ENCODE measurements at regions not wholly inside any gene's neighbourhood (a gene's known extent, or its start where the extent isn't known, plus 50 kb on each side); places are given as distances from the start of the nearest gene placed in this dataset.
A peak's percentile ranks its signal among the peaks of the same experiment; 100 is the strongest.

DNA sequence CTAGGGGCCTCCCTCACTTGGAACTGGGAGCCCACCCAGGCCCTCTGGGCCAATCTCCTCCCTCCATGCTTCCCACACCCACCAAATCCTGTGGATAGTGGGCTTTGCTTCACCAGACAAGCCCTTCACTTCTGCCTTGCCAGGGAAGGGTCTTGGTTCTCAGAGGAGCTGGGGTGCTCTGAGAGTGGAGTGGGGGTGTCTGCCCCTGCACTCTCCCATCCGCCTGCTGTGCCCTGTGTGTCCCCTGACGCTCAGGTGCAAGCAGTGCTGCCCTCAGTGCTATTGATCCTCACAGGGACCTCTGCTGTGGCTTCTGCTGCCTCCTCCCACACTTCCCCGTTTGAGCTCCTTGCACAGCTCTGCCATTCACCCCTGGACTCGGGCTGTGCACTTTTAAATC is 117.3 kb upstream of the NKX1-1 start:
- DNase-seq = no peak

DNA sequence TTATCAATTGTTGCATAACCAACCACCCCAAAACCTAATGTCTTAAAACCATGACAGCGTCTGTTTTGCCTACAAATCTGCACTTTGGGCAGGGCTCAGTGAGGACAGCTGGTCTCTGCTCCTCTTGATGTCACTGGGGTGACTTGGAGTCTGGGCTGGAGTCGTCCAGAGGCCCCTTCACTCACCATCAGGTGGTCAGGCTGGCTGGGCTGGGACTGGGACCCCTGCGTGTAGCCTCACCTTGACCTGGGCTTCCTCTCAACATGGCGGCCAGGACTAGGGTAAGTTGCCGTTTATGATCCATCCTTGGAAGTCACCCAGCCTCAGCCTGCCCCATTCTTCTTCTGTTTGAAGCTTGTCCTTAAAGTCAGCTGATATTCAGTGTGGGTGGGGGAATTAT is 116.8 kb upstream of the NKX1-1 start:
- DNase-seq = no peak

DNA sequence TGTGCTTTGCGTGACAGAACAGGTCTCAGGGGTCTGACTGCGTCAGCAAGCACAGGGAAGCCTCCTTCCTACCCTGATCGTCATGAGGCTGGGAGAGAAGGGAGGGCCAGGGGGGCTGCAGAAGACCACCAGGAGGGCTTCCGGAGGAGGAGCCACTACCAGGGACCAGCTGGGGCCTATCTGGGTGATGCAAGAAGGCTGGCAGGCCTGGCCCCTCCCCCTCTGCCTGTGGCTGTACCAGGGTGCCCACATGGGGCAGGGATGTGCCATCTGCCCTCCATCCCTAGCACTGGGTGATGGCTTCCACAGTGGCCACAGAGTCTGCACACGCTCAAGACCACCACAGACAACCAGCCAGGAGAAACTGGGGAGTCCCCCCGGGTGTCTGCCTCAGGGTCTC is 116.4 kb upstream of the NKX1-1 start:
- DNase-seq = no peak

DNA sequence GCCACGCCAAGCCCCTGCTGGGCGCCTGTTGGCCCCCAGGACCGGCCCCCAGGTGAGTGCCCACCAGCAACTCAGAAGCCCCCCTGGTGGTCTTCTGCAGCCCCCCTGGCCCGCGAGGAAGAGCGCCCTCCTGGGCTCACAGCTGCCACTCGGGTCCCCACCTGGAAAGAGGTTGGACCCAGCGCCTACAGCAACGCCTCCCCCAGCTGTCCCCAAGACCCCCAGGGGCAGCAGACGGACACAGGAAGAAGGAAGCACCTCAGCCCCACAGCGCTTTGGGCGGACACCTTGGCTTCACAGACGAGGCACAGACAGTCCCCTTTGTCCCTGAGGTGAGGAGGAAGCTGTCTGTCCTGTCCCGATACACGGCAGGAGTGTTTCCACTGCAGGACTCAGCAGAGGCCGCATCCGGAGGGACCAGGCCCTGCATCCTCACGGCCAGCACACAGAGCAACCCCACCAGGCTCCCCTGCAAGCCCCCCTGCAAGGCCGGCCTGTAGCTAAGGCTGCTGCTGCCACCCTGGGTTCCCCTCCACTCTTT is 115.6 kb upstream of the NKX1-1 start:
- no peak for DNase-seq

DNA sequence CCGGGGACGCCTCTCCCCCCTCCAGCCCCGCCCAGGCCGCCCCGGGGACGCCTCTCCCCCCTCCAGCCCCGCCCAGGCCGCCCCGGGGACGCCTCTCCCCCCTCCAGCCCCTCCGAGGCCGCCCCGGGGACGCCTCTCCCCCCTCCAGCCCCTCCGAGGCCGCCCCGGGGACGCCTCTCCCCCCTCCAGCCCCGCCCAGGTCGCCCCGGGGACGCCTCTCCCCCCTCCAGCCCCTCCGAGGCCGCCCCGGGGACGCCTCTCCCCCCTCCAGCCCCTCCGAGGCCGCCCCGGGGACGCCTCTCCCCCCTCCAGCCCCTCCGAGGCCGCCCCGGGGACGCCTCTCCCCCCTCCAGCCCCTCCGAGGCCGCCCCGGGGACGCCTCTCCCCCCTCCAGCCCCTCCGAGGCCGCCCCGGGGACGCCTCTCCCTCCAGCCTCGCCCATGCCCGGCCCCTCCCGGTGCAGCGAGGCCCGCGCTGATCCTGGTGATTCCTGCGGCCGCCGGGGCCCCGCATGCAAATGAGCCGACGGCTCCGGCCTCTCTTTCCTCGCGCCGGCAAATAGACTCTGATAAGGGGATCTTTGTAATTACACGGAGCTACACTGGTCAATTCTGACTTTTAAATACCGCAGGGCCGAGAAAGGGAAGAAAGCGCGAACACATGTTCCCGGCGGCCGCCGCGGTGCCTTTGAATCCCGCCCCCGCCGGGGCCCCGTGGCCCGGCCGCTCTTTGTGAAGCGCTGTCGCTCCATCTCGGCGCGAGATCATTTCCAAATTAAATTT is 114.7 kb upstream of the NKX1-1 start:
- peak in 1 of 2 donors; percentile 6 for DNase-seq

DNA sequence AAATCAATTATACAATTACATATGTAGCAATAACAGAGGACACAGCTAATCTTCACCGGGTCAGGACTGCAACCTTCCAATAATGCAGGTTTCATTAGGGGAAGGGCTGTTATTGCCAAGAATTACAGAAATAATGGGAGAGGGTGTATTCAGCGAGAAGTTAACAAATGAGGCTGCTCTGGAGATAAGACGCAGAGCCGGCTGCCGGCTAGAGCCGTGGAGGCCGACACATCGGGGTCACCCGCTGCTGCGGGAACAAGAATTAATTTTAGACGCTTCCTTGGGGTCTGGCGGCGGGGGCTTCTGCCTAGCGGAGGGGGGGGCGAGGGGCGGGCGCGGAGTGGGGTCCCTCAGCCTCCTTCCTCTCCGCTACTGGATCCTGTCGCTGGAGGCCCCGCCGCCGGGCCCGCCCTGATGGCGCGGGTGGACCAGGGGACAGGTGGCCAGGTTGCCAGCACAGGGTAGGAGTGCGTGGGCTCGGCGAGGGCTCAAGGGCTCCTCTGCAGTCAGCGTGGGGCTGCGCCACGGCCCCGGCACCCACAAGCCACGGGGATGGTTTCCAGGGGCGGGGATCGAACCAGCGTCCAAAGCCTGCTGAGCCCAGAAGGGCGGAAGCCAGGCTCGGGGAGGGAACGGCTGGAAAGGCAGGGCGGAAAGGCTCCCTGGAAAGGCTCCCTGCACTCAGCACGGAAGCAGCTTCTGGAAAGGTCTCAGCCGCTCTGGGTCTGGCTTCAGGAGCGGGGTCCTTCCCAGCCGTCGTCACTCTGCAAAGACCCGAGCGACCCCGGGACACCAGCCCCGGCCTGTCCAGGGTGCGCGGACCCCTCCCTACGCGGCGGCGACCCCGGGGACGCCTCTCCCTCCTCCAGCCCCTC is 113.8 kb upstream of the NKX1-1 start:
- DNase-seq = no peak

DNA sequence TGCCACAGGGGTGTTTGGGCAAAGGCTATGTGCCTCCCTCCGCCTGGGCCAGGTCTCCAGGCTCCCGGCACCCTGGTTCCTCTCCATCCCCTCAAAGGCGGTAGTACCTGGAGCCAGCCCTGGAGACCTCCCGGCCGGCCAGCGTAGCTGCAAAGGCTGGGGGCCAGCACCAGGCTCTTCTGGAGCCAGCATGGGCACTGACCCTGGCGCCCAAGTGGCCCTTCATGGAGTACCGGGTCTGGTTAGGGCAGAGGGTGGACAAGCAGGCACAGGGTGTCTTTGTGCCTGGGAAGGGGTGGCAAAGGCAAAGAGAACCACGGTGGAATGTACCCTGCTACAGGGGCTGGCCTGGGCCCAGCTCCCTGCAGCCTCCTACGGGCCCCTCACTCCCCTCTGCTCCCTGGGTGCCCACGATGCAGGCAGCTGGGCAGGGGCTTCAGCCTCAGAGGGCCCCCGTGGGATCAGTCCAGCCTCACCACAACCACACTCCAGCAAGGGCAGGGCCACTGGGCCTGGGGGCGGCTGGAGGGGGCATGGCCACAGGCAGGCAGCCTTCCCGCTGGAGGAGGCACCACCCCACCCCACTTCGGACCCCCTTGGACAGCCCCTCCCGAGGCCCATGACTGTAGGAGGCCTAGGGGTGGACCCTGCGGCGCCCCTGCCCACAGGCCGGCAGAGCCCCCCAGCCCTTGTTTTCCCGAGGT is 112.9 kb upstream of the NKX1-1 start:
- no peak for DNase-seq

DNA sequence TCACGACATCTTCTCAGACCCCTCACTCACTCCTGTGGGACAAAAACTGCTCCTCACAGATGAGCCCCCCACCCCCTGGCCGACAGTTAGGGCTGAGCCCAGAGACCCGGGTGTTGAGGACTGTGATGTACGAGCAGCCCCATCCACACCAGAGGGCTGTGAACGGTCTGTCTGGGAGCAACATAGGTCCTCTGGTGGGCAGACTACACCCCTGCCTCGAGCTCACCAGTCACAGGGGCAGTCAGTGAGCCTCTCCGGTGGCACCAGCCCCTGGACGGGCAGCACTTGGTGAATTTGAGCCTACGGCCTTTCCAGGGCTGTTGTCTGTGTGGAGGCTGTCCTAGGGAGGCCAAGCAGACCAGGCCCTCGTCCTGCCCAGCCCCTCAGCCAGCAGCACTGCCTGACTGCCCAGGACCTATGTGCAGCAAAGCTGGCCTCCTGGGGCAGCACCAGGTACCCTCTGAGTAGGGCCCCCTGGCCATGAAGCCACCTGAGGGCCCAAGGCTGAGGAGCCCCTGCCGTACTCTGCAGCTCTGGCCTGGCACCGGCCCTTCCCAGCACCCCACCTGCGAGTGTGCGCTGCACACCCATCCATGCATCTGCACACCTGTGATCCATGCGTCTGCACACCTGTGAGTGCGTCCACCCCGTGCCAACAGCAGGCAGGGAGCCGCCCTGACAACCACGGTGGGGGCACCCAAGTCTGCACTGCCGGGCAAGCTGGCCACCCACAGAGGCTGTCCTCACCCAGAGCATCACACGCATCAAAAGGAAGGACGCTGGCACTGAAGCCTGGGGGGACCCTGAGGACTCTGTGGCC is 111.6 kb upstream of the NKX1-1 start:
- DNase-seq = no peak

DNA sequence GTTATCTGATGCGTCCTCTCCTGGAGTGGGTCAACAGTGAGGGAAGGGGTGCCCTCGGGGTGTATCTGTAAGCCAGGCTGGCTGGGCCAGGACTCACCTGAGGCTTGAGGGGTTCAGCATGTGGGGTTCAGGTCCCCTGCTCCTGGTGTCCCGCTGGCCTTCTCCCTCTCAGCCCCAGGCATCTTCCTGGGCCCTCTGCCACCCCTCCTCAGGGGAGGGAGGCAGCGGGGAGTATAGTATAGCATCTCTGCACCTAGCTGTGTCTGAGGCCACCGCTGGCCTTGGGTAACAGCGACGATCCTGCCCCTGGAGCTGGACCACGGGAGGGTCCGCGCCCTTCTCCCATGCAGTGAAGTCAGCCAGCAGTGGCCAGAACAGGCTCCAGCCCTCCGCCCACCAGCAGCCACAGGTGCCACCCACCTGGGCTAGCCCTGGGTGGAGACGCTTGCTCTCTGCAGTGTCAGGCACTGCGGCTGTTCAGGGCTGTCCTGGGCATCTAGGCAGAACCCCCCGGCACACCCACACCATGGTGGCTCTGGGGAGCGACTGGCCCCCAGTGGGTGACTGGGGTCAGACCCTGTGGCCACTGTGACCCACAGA is 110.7 kb upstream of the NKX1-1 start:
- no peak for DNase-seq

DNA sequence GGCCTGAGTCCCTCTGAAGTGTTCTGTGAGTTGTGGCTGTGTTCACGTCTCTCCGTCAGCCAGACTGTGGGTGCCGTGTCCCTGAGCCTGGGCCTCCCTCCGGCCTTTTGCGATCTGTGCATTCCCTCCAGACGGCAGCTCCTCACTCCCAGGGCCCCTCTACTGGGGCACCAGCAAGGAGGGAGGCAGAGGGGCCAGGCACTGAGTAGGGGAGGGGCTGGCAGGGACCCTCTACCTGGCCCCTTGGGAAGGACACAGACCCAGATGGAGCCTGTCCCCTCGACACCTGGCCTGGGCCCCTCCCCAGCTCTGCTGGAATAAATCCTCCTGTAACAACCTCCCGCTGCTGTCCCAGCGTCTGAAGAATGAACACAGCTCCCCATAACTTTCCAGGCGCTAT is 110.0 kb upstream of the NKX1-1 start:
- no peak for DNase-seq

DNA sequence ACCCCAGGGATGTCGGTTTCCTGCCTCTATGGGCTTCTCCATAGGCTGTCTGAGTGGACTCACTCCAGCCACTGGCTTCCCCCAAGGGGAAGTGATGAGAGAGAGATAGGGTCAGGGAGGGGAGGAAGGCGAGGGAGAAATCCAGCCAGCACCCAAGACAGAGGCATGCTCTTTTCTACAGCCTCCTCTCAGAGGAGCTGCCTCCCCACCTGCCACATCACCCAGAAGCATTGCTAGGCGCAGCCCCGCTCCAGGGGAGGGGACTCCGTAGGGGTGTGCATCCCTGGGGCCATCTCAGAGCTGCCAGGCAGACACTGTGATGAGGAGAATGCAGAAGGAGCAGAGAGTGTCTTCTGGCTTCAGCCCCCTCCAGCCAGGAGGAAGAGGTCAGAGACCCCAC is 109.5 kb upstream of the NKX1-1 start:
- no peak for DNase-seq

DNA sequence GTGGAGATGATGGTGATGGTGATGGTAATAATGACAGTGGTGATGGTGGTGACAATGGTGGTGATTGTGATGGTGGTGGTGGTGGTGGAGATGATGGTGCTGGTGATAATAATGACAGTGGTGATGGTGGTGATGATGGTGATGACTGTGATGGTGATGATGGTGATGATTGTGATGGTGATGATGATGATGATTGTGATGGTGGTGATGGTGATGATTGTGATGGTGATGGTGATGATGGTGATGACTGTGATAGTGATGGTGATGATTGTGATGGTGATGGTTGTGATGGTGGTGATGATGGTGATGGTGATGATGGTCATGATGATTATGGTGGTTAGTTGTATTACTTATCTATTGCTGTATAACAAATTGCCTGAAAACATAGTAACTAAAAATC is 108.9 kb upstream of the NKX1-1 start:
- DNase-seq = no peak

DNA sequence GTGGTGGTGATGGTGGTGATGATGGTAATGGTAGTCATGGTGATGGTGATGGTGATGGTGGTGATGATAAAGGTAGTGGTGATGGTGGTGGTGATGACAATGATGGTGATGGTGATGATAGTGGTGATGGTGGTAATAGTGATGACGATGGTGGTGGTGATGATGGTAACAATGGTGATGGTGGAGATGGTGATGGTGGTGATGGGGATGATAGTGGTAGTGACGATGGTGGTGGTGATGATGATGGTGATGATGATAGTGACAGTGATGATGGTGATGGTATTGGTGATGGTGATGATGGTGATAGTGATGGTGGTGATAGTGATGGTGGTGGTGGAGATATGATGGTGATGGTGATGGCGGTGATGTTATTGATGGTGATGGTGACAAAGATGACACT is 108.4 kb upstream of the NKX1-1 start:
- no peak for DNase-seq

DNA sequence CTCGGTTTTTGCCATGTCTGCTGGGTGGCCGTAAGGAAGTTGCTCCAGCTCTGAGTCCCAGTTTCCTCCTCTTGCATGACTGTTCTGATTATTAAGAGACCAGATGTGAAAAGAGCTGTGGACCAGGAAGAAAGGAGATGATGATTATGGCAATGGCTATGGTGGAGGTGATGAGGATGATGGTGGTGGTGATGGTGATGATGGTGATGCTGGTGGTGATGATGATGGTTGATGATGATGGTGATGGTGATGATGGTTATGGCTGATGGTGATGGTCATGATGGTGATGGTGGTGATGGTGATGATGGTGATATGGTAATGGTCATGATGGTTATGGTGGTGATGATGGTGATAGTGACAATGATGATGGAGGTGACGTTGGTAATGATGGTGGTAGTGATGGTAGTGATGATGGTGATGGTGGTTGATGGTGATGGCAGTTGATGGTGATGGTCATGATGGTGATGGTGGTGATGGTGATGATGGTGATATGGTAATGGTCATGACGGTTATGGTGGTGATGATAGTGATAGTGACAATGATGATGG is 107.8 kb upstream of the NKX1-1 start:
- no peak for DNase-seq

DNA sequence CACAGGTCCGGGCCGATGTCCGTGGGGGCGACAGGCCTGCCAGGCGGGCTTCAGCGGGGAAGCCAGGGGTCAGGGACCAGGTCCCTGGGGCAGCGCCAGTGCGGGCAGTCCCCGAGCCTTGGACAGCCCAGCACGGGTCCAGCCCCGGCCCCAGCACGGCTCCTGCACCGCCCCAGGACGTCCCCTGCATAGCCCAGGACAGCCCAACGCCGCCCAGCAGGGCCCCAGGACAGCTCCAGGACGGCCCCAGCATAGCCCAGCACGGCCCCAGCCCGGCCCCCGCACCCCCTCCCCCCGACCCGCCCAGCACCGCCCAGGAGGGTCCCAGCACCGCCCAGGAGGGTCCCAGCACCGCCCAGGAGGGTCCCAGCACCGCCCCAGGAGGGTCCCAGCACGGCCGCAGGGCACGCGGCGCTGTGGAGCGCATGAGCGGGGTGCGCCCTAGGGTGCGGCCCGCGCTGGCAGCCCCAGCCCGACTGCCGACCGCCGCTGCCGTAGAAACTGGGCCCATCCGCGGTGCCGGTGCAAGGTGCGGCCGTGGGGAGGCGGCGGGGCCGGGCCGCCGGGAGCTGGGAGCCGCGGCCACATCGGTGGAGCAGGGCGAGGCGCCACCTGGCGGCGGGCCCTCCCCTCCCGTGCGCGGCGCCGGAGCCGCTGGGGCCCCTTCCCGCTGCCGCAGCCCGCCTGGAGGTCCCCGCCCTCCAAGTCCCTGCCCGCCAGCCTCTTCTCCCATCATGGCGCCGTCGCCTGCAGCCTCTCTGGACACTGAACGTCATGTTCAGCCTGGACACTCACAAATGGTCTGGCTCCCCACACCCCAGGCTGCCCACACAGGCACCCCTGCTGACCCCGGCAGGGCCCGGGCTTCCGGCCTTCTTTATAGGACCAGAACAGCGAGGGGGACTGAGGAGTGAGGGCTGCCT is 106.8 kb upstream of the NKX1-1 start:
- DNase-seq = peak; percentile 22 to 41

DNA sequence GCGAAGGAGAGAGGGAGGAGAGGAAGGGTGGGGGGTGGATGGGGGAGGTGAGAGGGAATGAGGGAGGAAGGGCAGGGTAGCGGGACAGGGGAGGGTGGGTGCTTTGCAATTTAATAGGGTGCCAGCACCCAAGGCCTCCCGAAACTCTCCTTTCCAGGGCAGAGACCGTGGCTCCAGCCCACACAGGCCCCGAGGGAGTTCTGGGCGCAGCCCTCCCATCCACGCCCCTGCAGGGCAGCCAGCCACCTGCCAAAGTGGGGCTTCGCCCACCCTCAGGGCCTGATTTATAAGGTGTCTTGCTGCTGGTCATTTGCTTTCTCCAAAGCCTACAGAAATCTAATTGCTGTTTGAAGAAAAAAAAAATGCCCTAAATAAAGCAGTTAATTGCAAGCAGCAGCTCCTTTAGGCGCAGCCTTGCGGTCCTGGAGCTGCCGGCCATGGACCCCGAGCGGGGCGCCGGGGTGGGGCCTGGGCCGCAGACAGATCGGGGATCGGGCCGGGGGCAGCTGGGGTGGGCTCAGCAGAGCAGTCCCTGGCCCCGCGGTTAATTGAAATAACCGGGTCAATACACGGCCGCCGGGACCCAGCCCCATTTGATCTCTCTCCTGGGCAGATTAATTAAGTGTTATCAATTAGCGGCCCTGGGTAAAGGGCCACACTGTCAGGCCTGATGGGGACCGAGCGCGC is 106.0 kb upstream of the NKX1-1 start:
- DNase-seq = no peak

DNA sequence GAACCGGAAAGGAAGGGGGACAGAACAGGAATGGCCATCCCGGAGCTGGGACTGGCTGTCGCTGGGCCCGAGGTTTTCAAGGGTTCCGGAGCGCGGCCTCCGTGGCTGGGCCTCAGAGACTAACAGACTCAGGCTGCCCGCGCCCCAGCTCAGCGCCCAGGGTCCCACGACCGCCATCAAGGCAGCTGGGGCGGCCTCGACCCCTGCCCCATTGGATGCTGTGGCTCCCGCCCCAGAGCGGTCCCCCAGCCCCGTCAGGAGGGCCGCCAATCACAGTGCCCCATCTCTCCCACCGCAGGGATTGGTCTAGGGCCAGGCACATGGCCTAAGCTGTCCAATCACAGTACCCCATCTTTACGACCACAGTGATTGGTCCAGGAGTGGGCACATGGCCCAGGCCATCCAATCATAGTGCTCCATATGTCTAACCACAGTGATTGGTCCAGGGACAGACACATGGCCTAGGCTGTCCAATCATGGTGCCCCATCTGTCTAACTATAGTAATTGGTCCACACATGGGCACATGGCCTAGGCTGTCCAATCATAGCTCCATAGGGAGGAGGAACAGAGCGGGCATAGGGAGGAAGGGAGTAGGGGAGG is 105.3 kb upstream of the NKX1-1 start:
- peak; percentile 41 to 69 for DNase-seq

DNA sequence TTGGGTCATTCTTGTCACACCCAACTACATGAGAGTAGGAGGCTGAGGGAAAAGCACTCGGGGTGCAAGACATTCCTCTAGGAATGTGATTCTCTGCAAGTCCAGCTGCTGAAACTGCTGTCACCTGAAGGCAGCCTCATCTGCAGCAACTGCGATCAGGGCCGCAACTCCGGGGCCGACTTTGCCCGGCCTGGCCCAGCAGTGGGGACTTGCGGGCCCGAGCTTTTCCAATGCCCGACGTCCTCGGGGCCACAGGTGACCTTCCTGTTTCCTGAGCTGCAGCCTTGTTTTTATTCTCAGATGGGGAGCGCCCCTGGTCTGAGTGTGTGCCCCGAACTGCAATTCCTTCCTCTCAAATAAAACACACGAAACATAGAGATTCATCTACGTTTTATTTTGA is 104.7 kb upstream of the NKX1-1 start:
- no peak for DNase-seq

DNA sequence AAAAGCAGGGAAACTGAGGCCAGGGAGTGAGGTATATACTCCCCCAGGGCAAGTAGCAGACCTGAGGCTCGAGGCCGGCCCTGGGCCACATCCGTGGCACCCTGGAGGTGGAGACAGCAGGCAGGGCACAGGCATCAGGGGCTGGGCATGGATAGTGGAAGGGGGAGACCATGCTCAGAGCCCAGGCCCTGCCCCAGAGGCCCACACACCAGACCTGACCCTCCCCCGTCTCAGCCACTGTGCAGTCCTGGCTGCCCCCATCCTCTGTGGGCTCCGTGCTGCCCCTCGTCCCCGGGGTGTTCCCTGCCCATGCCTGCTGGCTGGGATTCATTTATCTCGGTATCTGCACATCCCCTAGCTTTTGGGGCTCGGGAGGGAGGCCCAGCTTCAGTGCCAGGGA is 103.1 kb upstream of the NKX1-1 start:
- no peak for DNase-seq

Data from CD4-positive, alpha-beta T cell treated with Interleukin-1 beta for 1 hour (primary cell).